ENCODE measurements at regions not wholly inside any gene's neighbourhood (a gene's known extent, or its start where the extent isn't known, plus 50 kb on each side); places are given as distances from the start of the nearest gene placed in this dataset.

- no peaks in the 10 kb centered on the region for H3K79me2 ChIP-seq (replicated peaks; ENCODE audit: insufficient read depth)
- H4K20me1 ChIP-seq (replicated peaks; ENCODE audit: insufficient read depth) = no peaks in the 10 kb centered on the region
- ATAC-seq (no peak), DNase-seq (ENCODE audit: low spot score) (no peak)
- Mint-ChIP-seq H3K27me3 (ENCODE audit: insufficient read depth, low read depth, poor library complexity) (peaks cover 17% of the 10 kb centered on the region), H3K4me1 (peaks cover 55% of the 10 kb centered on the region), H3K9me3 (peaks cover 3% of the 10 kb centered on the region; the same call in 2 of the 3 replicates), H3K27ac (no peak overlapping the region), H3K36me3 (ENCODE audit: low read depth) (no peaks in the 10 kb centered on the region; the same call in 2 of the 3 replicates), H3K4me3 (no peak overlapping the region)
- H3K4me2 ChIP-seq = no peak overlapping the region
- peaks cover 11% of the 10 kb centered on the region; the same call in 1 of the 2 replicates for H3K9me2 ChIP-seq (ENCODE audit: insufficient read depth)
- H3K27ac ChIP-seq (ENCODE audit: low read depth) = no peak overlapping the region
- peaks cover 20% of the 10 kb centered on the region for H3K4me1 ChIP-seq (ENCODE audit: insufficient read depth)
- H3K4me3 ChIP-seq = no peak overlapping the region
- H3F3A ChIP-seq (replicated peaks; ENCODE audit: low read depth) = no peaks in the 10 kb centered on the region
- TF ChIP-seq CREB1 (CRISPR knock-in tag; IDR thresholded peaks at IDR 0.05; ENCODE audit: low read depth) (no peak), JUNB (IDR thresholded peaks at IDR 0.05; ENCODE audit: unreplicated experiment) (no peak), EZH2 (IDR thresholded peaks at IDR 0.05; ENCODE audit: low read depth, unreplicated experiment) (no peak), ZNF114 (CRISPR knock-in tag; IDR thresholded peaks at IDR 0.05) (no peak), ZNF331 (CRISPR knock-in tag; IDR thresholded peaks at IDR 0.05; ENCODE audit: low read depth) (no peak), NANOG (IDR thresholded peaks at IDR 0.05; ENCODE audit: borderline replicate concordance) (no peak), EZH2phosphoT487 (IDR thresholded peaks at IDR 0.05; ENCODE audit: unreplicated experiment) (no peak)
- TF ChIP-seq, protein P1, sequence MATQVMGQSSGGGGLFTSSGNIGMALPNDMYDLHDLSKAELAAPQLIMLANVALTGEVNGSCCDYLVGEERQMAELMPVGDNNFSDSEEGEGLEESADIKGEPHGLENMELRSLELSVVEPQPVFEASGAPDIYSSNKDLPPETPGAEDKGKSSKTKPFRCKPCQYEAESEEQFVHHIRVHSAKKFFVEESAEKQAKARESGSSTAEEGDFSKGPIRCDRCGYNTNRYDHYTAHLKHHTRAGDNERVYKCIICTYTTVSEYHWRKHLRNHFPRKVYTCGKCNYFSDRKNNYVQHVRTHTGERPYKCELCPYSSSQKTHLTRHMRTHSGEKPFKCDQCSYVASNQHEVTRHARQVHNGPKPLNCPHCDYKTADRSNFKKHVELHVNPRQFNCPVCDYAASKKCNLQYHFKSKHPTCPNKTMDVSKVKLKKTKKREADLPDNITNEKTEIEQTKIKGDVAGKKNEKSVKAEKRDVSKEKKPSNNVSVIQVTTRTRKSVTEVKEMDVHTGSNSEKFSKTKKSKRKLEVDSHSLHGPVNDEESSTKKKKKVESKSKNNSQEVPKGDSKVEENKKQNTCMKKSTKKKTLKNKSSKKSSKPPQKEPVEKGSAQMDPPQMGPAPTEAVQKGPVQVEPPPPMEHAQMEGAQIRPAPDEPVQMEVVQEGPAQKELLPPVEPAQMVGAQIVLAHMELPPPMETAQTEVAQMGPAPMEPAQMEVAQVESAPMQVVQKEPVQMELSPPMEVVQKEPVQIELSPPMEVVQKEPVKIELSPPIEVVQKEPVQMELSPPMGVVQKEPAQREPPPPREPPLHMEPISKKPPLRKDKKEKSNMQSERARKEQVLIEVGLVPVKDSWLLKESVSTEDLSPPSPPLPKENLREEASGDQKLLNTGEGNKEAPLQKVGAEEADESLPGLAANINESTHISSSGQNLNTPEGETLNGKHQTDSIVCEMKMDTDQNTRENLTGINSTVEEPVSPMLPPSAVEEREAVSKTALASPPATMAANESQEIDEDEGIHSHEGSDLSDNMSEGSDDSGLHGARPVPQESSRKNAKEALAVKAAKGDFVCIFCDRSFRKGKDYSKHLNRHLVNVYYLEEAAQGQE (IDR thresholded peaks at IDR 0.05; ENCODE audit: unreplicated experiment) = no peak
- TF ChIP-seq, protein P2, sequence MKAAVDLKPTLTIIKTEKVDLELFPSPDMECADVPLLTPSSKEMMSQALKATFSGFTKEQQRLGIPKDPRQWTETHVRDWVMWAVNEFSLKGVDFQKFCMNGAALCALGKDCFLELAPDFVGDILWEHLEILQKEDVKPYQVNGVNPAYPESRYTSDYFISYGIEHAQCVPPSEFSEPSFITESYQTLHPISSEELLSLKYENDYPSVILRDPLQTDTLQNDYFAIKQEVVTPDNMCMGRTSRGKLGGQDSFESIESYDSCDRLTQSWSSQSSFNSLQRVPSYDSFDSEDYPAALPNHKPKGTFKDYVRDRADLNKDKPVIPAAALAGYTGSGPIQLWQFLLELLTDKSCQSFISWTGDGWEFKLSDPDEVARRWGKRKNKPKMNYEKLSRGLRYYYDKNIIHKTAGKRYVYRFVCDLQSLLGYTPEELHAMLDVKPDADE (IDR thresholded peaks at IDR 0.05) = no peak
- no peak overlapping the region for H2AFZ ChIP-seq
- no peaks in the 10 kb centered on the region for H3K27me3 ChIP-seq (ENCODE audit: insufficient read depth)
- H3K36me3 ChIP-seq (ENCODE audit: insufficient read depth) = no peaks in the 10 kb centered on the region
Measured at GRCh38 chr12:31221551-31221945, 104.4 kb downstream of the SINHCAF start.

- DNase-seq (ENCODE audit: low spot score) (no peak), ATAC-seq (no peak)
- Histone ChIP-seq H3K79me2 (replicated peaks; ENCODE audit: insufficient read depth) (no peaks in the 10 kb centered on the region), H4K20me1 (replicated peaks; ENCODE audit: insufficient read depth) (no peaks in the 10 kb centered on the region), H3F3A (replicated peaks; ENCODE audit: low read depth) (no peaks in the 10 kb centered on the region), H3K4me2 (no peak overlapping the region), H3K27ac (ENCODE audit: low read depth) (no peak overlapping the region), H2AFZ (no peak overlapping the region), H3K9me2 (ENCODE audit: insufficient read depth) (peaks cover 11% of the 10 kb centered on the region; the same call in 1 of the 2 replicates), H3K36me3 (ENCODE audit: insufficient read depth) (no peaks in the 10 kb centered on the region), H3K27me3 (ENCODE audit: insufficient read depth) (no peaks in the 10 kb centered on the region), H3K4me3 (no peak overlapping the region), H3K4me1 (ENCODE audit: insufficient read depth) (peaks cover 13% of the 10 kb centered on the region)
- no peaks in the 10 kb centered on the region; the same call in 2 of the 3 replicates for H3K36me3 Mint-ChIP-seq (ENCODE audit: low read depth)
- no peak overlapping the region for H3K4me3 Mint-ChIP-seq
- H3K27me3 Mint-ChIP-seq (ENCODE audit: insufficient read depth, low read depth, poor library complexity) = peaks cover 19% of the 10 kb centered on the region
- peaks cover 46% of the 10 kb centered on the region for H3K4me1 Mint-ChIP-seq
- H3K27ac Mint-ChIP-seq = no peak overlapping the region
- H3K9me3 Mint-ChIP-seq = peaks cover 3% of the 10 kb centered on the region; the same call in 2 of the 3 replicates
- TF ChIP-seq, protein P1 (IDR thresholded peaks at IDR 0.05; ENCODE audit: unreplicated experiment) = no peak
- TF ChIP-seq EZH2phosphoT487 (IDR thresholded peaks at IDR 0.05; ENCODE audit: unreplicated experiment) (no peak), JUNB (IDR thresholded peaks at IDR 0.05; ENCODE audit: unreplicated experiment) (no peak)
Measured at GRCh38 chr12:31222620-31223222, 103.2 kb downstream of the SINHCAF start.

Data from GM23338 (cell line).